Daoy (cell line): ENCODE measurements at regions not wholly inside any gene's neighbourhood (a gene's known extent, or its start where the extent isn't known, plus 50 kb on each side); places are given as distances from the start of the nearest gene placed in this dataset.
"Not testable (repeated sequence)": the region's sequence is repeated elsewhere in the genome, so short reads cannot be mapped to it uniquely, and the experiment has no call there.

Experiments used
- DNase-seq: peaks from one replicate; pipeline ENCODE4 v3.0.0-alpha.2; 2015; ENCODE audit warnings: low read depth

DNA sequence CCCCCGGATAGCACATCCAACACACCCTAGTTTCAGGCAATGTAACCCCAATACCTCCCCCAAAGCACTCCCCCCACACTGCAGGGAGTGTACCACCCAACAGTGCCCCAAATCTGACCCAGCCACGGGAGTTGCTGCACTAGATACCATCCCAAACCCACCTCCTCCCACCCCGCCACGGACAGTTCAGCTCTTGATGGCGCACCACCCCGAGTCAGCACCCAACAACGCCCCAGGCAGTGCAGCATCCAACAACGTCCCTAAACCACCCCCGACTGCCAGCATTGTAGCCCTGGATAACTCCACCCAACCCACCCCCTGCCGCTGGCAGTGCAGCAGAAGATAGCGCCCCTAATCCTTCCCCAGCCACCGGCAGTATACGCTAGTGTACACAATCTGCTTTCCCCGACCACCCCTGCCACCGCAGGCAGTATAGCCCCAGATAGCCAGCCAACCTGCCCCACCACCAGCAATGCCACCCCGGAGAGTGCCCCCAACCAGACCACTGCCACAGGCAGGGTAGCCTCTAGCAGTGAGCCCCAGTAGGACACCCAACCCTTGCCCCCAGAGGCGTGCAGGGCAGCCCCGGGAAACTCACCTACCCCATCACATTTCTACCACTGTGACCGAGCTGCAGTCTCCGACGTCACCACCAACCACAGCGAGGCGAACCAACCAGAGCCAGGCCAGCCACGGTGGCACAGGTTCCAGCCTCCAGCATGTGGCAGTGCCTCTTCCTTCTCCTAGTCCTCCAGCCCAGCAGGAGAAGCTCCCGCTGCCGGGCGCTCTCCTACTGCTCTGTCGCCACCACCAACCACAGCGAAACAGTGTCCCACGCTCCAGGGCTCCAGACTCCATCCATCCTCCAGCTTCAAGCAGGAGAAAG is 178.1 kb downstream of the POTEB3 start:
- peak; percentile 51 for DNase-seq

DNA sequence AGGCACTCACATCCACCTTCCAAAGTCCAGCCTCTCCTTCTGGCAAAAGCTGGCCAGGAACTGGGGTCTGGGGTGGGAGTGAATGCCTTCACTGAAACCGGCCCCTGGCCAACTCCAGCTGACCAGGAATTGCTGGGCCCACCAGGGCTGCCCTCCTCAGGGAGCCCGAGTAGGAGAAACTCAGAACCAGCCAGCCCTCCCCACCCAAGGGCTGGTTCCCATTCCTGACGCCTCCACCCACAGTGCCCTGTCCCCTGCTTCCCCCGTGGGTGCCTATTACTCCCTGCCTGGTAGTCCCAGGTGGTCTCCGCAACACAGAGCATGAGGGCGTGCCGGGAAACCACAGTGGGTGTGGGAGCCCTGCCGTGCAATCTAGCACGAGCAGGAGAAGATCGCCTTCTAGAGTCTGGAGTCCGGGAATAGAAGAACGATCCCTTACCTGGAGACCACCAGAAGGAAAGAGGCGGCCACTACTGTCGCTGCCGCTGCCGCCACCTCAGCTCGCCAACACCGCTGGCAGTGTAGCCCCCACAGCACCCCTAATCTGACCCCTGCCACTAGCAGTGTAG is 178.8 kb downstream of the POTEB3 start:
- DNase-seq: peak; percentile 15

DNA sequence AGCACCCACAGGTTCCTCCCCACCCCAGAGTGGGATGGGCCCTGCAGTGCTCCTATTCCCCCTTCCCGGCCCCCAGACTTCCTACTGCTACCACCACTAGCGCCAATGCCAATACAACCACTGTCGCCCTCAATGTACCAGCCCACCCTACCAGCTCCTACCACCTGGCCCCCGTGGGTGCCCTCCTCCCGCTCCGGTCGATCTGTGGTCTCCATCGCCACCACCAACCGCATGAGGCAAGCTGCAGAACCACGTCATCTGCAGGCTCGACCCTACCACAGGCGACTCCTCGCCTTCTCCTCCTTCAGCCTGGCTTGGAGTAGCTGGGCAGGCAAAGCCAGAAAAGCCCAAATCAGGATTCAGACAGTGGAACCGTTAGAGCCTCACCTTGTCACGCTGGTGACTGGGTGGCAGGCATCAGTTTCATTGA is 179.3 kb downstream of the POTEB3 start:
- peak; percentile 51 for DNase-seq

DNA sequence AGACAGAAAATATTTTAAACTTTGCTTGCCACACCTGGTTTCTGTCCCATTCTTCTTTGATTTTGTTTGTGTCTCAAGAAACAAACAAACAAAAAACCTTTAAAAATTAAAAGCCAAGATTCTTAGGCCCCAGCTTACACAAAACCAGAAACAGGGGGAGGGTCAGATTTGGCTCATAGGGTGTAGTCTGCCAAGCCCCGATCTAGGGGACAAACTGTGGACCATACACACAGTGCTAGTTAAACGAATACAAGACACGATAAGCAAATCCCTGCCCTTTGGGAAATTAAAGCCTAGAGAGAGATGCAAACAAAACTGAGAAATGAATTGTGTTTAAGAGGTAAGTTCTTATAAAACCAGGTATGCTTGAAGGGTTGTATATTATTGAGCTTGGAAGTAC is 181.7 kb downstream of the POTEB3 start:
- DNase-seq: not testable (repeated sequence)

DNA sequence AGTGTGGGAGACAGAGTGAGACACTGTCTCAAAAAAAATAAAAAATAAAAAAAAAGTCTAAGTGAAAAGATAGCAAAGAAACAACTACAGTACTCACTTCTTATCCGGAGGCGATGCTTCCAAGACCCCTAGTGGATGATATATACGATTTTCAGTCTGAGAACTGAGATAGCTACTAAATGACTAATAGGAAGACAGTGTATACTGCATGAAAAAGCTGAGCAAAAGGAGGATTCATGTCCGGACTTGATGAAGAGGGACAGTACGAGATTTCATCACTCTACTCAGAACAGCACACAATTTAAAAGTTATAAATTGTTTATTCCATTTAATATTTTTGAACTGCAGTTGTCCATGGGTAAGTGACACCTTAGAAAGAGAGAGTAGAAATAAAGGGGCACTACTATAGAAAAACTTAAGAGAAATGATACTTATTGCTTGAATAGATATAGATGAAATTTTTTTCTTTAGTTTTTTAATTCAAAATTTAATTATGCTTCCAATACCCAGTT is 190.7 kb downstream of the POTEB3 start:
- not testable (repeated sequence) for DNase-seq
